ENCODE measurements at regions not wholly inside any gene's neighbourhood (a gene's known extent, or its start where the extent isn't known, plus 50 kb on each side); places are given as distances from the start of the nearest gene placed in this dataset.

DNA sequence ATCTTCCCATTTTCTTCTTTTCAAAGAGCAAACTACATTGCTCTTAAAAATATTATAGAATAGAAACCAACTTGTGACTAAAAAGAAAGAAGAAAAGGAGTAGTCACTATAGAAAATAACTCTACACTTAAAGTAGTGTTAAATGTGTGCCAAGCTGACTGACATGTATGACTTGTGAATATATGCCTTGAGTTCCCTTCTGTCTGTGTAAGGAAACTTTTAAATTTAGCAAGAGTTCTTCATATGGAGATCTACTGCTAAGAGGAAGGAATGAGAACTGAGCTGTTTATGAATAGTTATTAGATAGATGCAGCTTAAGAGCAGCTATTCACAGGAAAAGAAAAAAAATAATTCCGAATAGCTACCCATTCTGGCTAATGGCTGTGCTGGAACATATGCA lies 1221.7 kb upstream of the ZEB2 start:
- Histone ChIP-seq H3K9me2 (ENCODE audit: insufficient read depth) (no peaks in the 10 kb centered on the region), H3K4me2 (no peak overlapping the region), H3K4me1 (ENCODE audit: insufficient read depth) (0 out of 2 replicates have a peak, but pooled peaks cover 7% of the 10 kb centered on the region), H3F3A (replicated peaks; ENCODE audit: low read depth) (no peaks in the 10 kb centered on the region), H3K79me2 (replicated peaks; ENCODE audit: insufficient read depth) (no peaks in the 10 kb centered on the region), H2AFZ (no peak overlapping the region), H3K27me3 (ENCODE audit: insufficient read depth) (no peaks in the 10 kb centered on the region), H4K20me1 (replicated peaks; ENCODE audit: insufficient read depth) (no peaks in the 10 kb centered on the region), H3K4me3 (no peak overlapping the region), H3K36me3 (ENCODE audit: insufficient read depth) (no peaks in the 10 kb centered on the region), H3K27ac (ENCODE audit: low read depth) (no peak overlapping the region)
- Mint-ChIP-seq H3K4me3 (no peak overlapping the region), H3K36me3 (ENCODE audit: low read depth) (no peaks in the 10 kb centered on the region), H3K27me3 (ENCODE audit: insufficient read depth, low read depth, poor library complexity) (no peaks in the 10 kb centered on the region), H3K27ac (0 out of 2 replicates have a peak overlapping the region, but pooled peaks have one; percentile 33), H3K4me1 (peaks cover 4% of the 10 kb centered on the region), H3K9me3 (no peaks in the 10 kb centered on the region)
- DNase-seq (ENCODE audit: low spot score), result no peak
- no peak for ATAC-seq
- no peak for TF ChIP-seq EZH2phosphoT487 (IDR thresholded peaks at IDR 0.05; ENCODE audit: unreplicated experiment)
- no peak for TF ChIP-seq JUNB (IDR thresholded peaks at IDR 0.05; ENCODE audit: unreplicated experiment)
- no peak for TF ChIP-seq STAT1 (IDR thresholded peaks at IDR 0.05; ENCODE audit: unreplicated experiment)
- no peak for TF ChIP-seq CREB1 (CRISPR knock-in tag; IDR thresholded peaks at IDR 0.05; ENCODE audit: low read depth)
- no peak for TF ChIP-seq POLR2AphosphoS5 (IDR thresholded peaks at IDR 0.05; ENCODE audit: low read depth)
- no peak for TF ChIP-seq NANOG (IDR thresholded peaks at IDR 0.05; ENCODE audit: borderline replicate concordance)
- TF ChIP-seq, protein P1, sequence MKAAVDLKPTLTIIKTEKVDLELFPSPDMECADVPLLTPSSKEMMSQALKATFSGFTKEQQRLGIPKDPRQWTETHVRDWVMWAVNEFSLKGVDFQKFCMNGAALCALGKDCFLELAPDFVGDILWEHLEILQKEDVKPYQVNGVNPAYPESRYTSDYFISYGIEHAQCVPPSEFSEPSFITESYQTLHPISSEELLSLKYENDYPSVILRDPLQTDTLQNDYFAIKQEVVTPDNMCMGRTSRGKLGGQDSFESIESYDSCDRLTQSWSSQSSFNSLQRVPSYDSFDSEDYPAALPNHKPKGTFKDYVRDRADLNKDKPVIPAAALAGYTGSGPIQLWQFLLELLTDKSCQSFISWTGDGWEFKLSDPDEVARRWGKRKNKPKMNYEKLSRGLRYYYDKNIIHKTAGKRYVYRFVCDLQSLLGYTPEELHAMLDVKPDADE (IDR thresholded peaks at IDR 0.05), result no peak
- no peak for TF ChIP-seq ZNF462 (CRISPR knock-in tag; IDR thresholded peaks at IDR 0.05)
- TF ChIP-seq EZH2 (IDR thresholded peaks at IDR 0.05; ENCODE audit: low read depth, unreplicated experiment), result no peak
- no peak for TF ChIP-seq REST (IDR thresholded peaks at IDR 0.05; ENCODE audit: unreplicated experiment)
- TF ChIP-seq, protein P2, sequence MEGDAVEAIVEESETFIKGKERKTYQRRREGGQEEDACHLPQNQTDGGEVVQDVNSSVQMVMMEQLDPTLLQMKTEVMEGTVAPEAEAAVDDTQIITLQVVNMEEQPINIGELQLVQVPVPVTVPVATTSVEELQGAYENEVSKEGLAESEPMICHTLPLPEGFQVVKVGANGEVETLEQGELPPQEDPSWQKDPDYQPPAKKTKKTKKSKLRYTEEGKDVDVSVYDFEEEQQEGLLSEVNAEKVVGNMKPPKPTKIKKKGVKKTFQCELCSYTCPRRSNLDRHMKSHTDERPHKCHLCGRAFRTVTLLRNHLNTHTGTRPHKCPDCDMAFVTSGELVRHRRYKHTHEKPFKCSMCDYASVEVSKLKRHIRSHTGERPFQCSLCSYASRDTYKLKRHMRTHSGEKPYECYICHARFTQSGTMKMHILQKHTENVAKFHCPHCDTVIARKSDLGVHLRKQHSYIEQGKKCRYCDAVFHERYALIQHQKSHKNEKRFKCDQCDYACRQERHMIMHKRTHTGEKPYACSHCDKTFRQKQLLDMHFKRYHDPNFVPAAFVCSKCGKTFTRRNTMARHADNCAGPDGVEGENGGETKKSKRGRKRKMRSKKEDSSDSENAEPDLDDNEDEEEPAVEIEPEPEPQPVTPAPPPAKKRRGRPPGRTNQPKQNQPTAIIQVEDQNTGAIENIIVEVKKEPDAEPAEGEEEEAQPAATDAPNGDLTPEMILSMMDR (conservative IDR thresholded peaks at IDR 0.05; ENCODE audit: low read depth in 2 of 2), result no peak
- no peak for TF ChIP-seq ZNF331 (CRISPR knock-in tag; IDR thresholded peaks at IDR 0.05; ENCODE audit: low read depth)
- no peak for TF ChIP-seq ZNF114 (CRISPR knock-in tag; IDR thresholded peaks at IDR 0.05)

Data from GM23338 (cell line).